Brain microvascular endothelial cell (primary cell): ENCODE measurements at regions not wholly inside any gene's neighbourhood (a gene's known extent, or its start where the extent isn't known, plus 50 kb on each side); places are given as distances from the start of the nearest gene placed in this dataset.

Experiments
- DNase-seq: peaks from one replicate; pipeline ENCODE4 v3.0.0-alpha.2; 2020
- H3K27ac ChIP-seq: fragments of 250-450 bp; sonication (Bioruptor Pico); 2 replicates; pipeline ENCODE4 v1.5.1; 2020; ENCODE audit warnings: mild to moderate bottlenecking, moderate library complexity
- H3K27me3 ChIP-seq: fragments of 250-450 bp; sonication (Bioruptor Pico); replicated peaks from 2 replicates; pipeline ENCODE4 v1.5.1; 2020; ENCODE audit warnings: mild to moderate bottlenecking
- H3K36me3 ChIP-seq: fragments of 250-450 bp; sonication (Bioruptor Pico); replicated peaks from 2 replicates; pipeline ENCODE4 v1.5.1; 2020; ENCODE audit warnings: mild to moderate bottlenecking
- H3K4me3 ChIP-seq: 2 replicates; pipeline ENCODE4 v1.5.1; 2011; ENCODE audit warnings: low read depth, mild to moderate bottlenecking, control low read depth, low read length, moderate library complexity
- CTCF ChIP-seq: IDR thresholded peaks from 2 replicates; pipeline ENCODE4 v1.5.1; 2011; ENCODE audit warnings: low read depth, mild to moderate bottlenecking, moderate library complexity, low read length, control low read depth, inconsistent platforms; ENCODE audit errors: missing control alignments
- in situ Hi-C: cut with HindIII; loops from 2 replicates; pipeline ENCODE4 v1.10.0; 2017; ENCODE audit warnings: low sequenced_read_pairs, low pct_ligation_motif_present

DNA sequence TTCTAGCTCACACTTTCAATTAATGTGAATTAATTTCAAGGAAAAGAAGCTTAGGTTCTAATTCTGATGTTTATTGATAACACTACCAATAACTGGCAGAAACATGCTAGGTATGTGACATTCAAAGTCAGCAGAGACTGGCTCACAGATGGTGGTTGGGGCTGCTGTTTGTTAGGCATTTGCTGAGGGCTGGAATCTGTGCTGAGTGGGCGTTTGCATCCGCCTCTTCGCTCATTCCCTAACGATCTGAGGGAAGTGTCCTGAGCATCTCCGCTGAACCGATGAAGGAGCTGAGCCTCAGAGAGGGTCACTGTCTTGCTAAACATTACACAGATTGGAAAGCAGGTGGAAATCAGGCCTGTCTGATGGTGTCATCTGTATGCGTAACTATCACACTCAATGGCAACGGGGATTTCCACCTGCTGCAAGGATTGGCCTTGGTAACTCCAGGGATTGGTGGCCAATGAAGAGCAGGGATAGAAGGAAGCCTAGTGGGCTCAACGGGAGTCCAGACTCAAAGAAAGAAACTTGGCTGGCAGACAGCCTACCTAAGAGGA is 338.9 kb downstream of the TEX29 start:
- Histone ChIP-seq H3K27ac (no peak overlapping the region), H3K4me3 (no peak overlapping the region), H3K36me3 (no peaks in the 10 kb centered on the region), H3K27me3 (no peaks in the 10 kb centered on the region)
- DNase-seq, result no peak
- in situ Hi-C loops, result no loop called here
- TF ChIP-seq CTCF, result no peak

GRCh38 chr13:111659842-111660241 is 339.4 kb downstream of the TEX29 start:
- H3K4me3 ChIP-seq, result no peak overlapping the region
- TF ChIP-seq CTCF, result no peak
- no peak for DNase-seq
- H3K36me3 ChIP-seq, result no peaks in the 10 kb centered on the region
- H3K27me3 ChIP-seq, result no peaks in the 10 kb centered on the region
- in situ Hi-C loops, result no loop called here
- H3K27ac ChIP-seq, result no peak overlapping the region

- H3K4me3 ChIP-seq, result no peak overlapping the region
- H3K27ac ChIP-seq, result no peak overlapping the region
- no peaks in the 10 kb centered on the region for H3K36me3 ChIP-seq
- DNase-seq, result no peak
- in situ Hi-C loops, result no loop called here
- TF ChIP-seq CTCF, result no peak
- H3K27me3 ChIP-seq, result no peaks in the 10 kb centered on the region
Observed at GRCh38 chr13:111661052-111661451, 340.6 kb downstream of the TEX29 start.

DNA sequence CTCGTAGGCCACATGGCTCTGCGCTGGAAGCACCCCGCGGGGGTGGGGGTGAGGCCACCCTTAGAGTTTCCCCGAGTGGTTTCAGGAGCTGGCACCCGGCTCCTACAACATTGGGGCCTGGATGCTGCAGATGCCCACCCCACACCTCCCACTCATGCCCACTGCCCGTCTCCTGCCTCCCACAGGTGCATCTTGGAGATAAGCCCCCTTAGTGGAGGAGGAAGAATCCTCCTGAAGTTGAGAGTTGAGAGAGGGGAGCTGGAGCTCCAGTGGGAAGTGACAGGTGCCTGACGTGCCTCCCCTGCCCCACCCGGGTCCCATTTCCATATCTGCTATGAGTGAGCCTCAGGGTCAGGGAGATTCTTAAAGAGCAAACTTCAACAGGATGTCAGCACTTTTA is 341.3 kb downstream of the TEX29 start:
- no peak for TF ChIP-seq CTCF

DNA sequence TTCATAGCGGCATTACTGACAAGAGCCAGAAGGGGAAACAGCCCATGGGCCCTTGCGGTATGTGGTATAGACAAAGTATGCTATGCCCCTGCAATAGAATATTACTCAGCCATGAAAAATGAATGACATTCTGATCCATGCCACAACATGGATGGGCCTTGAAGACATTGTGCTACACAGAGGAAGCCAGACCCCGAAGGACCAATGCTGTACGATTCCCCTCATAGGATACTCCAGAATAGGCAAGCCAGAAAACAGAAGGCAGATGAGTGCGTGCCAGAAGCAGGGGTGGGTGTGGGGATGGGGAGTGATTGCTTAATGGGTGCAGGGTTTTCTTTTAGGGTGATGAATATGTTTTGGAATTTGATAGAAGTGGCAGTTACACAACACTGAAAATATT is 342.0 kb downstream of the TEX29 start:
- Histone ChIP-seq H3K27me3 (no peaks in the 10 kb centered on the region), H3K4me3 (no peak overlapping the region), H3K36me3 (no peaks in the 10 kb centered on the region), H3K27ac (no peak overlapping the region)
- TF ChIP-seq CTCF, result no peak
- DNase-seq, result no peak
- in situ Hi-C loops, result no loop called here

More for the DNA sequence above, 341.3 kb downstream of the TEX29 start:
- in situ Hi-C loops, result no loop called here
- Histone ChIP-seq H3K36me3 (no peaks in the 10 kb centered on the region), H3K4me3 (no peak overlapping the region), H3K27ac (no peak overlapping the region), H3K27me3 (no peaks in the 10 kb centered on the region)
- DNase-seq, result no peak

- no peak for TF ChIP-seq CTCF
- in situ Hi-C loops, result no loop called here
- DNase-seq, result no peak
- Histone ChIP-seq H3K4me3 (no peak overlapping the region), H3K27me3 (no peaks in the 10 kb centered on the region), H3K27ac (no peak overlapping the region), H3K36me3 (no peaks in the 10 kb centered on the region)
Observed at GRCh38 chr13:111662895-111663294, 342.5 kb downstream of the TEX29 start.
